ENCODE measurements at regions not wholly inside any gene's neighbourhood (a gene's known extent, or its start where the extent isn't known, plus 50 kb on each side); places are given as distances from the start of the nearest gene placed in this dataset.
"Not testable (repeated sequence)": the region's sequence is repeated elsewhere in the genome, so short reads cannot be mapped to it uniquely, and the experiment has no call there.

DNA sequence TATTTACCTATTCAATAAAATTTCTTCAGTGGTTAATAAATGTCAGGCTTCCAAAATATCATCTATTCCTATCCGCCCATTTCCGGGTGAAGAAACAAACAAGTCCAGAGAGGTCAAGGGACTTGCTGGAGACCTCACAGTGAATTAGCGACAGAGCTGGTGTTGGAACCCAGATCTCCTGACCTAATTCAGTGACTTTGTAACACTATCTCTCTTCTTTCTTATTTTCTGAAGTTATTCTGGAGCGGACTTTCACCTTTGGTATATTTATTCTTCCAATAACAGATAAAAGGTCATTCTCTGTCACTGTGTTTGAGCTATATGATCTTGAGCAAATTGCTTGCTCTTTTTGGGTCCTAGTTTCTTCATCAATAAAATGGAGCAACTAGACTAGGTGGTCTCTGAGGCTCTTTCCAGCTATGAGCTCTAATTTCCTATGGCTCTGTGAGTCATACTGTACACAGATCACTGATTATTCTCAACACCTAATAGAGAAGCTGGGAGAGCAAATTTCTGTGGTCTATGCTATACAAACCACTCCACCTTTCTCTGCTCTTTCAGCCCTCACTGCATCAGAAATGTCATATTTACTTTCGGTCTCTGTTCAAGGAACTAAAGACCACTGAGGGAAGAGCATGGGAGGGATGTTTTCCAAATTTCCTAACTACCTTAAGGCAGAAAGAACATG, 113.2 kb upstream of the IGSF1 start:
- Mint-ChIP-seq H3K9me3 (no peaks in the 10 kb centered on the region), H3K27me3 (ENCODE audit: insufficient read depth, low read depth) (no peaks in the 10 kb centered on the region), H3K36me3 (no peaks in the 10 kb centered on the region), H3K27ac (no peak overlapping the region), H3K4me3 (no peak overlapping the region), H3K4me1 (no peaks in the 10 kb centered on the region)
- Histone ChIP-seq H3K27me3 (no peaks in the 10 kb centered on the region), H3K79me2 (ENCODE audit: low read depth) (no peaks in the 10 kb centered on the region), H3K9ac (no peak overlapping the region), H3F3A (ENCODE audit: low read depth) (no peaks in the 10 kb centered on the region), H3K4me3 (no peak overlapping the region), H3K27ac (no peak overlapping the region), H3K4me1 (no peaks in the 10 kb centered on the region), H4K20me1 (ENCODE audit: low read depth) (no peaks in the 10 kb centered on the region), H3K36me3 (no peaks in the 10 kb centered on the region), H3K4me2 (no peak overlapping the region), H2AFZ (replicated peaks) (no peak overlapping the region), H3K9me3 (ENCODE audit: low read depth) (no peaks in the 10 kb centered on the region)
- no peak for TF ChIP-seq EZH2 (IDR thresholded peaks at IDR 0.05)
- TF ChIP-seq EZH2phosphoT487 (IDR thresholded peaks at IDR 0.05), result no peak
- TF ChIP-seq, protein P1, sequence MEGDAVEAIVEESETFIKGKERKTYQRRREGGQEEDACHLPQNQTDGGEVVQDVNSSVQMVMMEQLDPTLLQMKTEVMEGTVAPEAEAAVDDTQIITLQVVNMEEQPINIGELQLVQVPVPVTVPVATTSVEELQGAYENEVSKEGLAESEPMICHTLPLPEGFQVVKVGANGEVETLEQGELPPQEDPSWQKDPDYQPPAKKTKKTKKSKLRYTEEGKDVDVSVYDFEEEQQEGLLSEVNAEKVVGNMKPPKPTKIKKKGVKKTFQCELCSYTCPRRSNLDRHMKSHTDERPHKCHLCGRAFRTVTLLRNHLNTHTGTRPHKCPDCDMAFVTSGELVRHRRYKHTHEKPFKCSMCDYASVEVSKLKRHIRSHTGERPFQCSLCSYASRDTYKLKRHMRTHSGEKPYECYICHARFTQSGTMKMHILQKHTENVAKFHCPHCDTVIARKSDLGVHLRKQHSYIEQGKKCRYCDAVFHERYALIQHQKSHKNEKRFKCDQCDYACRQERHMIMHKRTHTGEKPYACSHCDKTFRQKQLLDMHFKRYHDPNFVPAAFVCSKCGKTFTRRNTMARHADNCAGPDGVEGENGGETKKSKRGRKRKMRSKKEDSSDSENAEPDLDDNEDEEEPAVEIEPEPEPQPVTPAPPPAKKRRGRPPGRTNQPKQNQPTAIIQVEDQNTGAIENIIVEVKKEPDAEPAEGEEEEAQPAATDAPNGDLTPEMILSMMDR (IDR thresholded peaks at IDR 0.05), result no peak
- no peak for DNase-seq (ENCODE audit: low spot score)

DNA sequence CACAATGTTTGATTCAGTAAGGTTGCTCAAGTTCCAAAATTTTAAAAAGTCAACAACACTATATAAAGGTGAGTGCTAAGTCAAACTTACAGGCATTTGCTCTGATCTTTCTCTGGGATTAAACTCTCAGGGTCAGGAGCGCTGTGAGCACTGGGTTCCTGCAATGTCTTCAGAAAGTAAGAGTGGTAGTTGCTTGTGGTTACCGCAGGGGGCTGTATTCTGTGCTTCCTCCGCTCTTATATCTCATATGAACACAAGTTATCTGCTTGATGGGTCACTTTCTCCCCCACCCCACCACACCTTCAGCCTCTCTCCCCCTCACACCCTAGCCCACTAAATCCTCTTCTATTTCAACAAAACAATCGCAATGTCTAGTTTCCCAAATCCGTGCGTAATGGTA, 116.4 kb upstream of the IGSF1 start:
- no peak overlapping the region for H3K9ac ChIP-seq
- H3K79me2 ChIP-seq (ENCODE audit: low read depth), result no peaks in the 10 kb centered on the region
- no peaks in the 10 kb centered on the region for H3K27me3 ChIP-seq
- Mint-ChIP-seq H3K4me3 (no peak overlapping the region), H3K27me3 (ENCODE audit: insufficient read depth, low read depth) (no peaks in the 10 kb centered on the region), H3K4me1 (no peaks in the 10 kb centered on the region), H3K36me3 (no peaks in the 10 kb centered on the region), H3K9me3 (no peaks in the 10 kb centered on the region), H3K27ac (no peak overlapping the region)
- no peak overlapping the region for H3K27ac ChIP-seq
- no peak overlapping the region for H3K4me3 ChIP-seq
- no peak overlapping the region for H3K4me2 ChIP-seq
- TF ChIP-seq, protein P1 (IDR thresholded peaks at IDR 0.05), result peak; percentile 22
- no peak for TF ChIP-seq EZH2 (IDR thresholded peaks at IDR 0.05)
- no peak for TF ChIP-seq EZH2phosphoT487 (IDR thresholded peaks at IDR 0.05)
- H4K20me1 ChIP-seq (ENCODE audit: low read depth), result no peaks in the 10 kb centered on the region
- H2AFZ ChIP-seq (replicated peaks), result no peak overlapping the region
- H3K9me3 ChIP-seq (ENCODE audit: low read depth), result no peaks in the 10 kb centered on the region
- peaks cover 6% of the 10 kb centered on the region for H3K4me1 ChIP-seq
- no peaks in the 10 kb centered on the region for H3K36me3 ChIP-seq
- H3F3A ChIP-seq (ENCODE audit: low read depth), result no peaks in the 10 kb centered on the region
- peak; percentile 17 for DNase-seq (ENCODE audit: low spot score)

DNA sequence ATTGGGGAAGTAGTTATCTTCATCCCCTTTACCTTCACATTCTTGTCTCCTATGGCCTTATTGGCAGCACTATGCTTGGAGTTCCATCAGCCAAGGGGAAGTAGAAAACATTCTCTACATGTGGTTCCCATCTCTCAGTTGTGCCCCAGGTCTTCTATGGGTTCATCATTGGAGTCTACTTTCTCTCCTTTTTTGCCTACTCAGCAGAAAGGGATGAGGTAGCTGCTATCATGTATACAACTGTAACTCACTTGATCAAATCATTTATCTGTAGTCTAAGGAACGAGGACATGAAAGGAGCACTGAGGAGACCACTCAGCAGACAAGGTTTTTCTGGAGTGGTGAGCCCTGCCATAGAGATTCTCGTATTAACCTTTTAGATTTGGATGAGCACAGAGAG, 119.0 kb upstream of the OR13H1 start:
- Mint-ChIP-seq H3K27ac (no peak overlapping the region), H3K27me3 (ENCODE audit: insufficient read depth, low read depth) (no peaks in the 10 kb centered on the region), H3K4me1 (no peaks in the 10 kb centered on the region), H3K36me3 (no peaks in the 10 kb centered on the region), H3K4me3 (no peak overlapping the region), H3K9me3 (no peaks in the 10 kb centered on the region)
- Histone ChIP-seq H3K9me3 (ENCODE audit: low read depth) (peaks cover 7% of the 10 kb centered on the region), H3K4me3 (no peak overlapping the region), H3K4me1 (no peaks in the 10 kb centered on the region), H4K20me1 (ENCODE audit: low read depth) (no peaks in the 10 kb centered on the region), H3K9ac (no peak overlapping the region), H3K36me3 (no peaks in the 10 kb centered on the region), H3F3A (ENCODE audit: low read depth) (no peaks in the 10 kb centered on the region), H2AFZ (replicated peaks) (no peak overlapping the region), H3K27ac (no peak overlapping the region), H3K27me3 (no peaks in the 10 kb centered on the region), H3K4me2 (no peak overlapping the region), H3K79me2 (ENCODE audit: low read depth) (no peaks in the 10 kb centered on the region)
- DNase-seq (ENCODE audit: low spot score), result no peak
- TF ChIP-seq EZH2phosphoT487 (IDR thresholded peaks at IDR 0.05), result no peak
- TF ChIP-seq, protein P1 (IDR thresholded peaks at IDR 0.05), result no peak
- no peak for TF ChIP-seq EZH2 (IDR thresholded peaks at IDR 0.05)

DNA sequence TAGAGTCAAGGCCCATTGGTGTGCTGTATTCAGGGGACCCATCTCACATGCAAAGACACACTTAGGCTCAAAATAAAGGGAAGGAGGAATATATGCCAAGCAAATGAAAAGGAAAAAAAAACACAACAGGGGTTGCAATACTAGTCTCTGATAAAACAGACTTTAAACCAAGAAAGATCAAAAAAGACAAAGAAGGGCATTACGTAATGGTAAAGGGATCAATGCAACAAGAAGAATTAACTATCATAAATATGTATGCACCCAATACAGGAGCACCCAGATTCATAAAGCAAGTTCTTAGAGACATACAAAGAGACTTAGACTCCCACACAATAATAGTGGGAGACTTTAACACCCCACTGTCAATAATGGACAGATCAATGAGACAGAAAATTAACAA, 113.4 kb upstream of the OR13H1 start:
- peaks cover 12% of the 10 kb centered on the region for H3K9me3 Mint-ChIP-seq
- not testable (repeated sequence) for H3K27me3 Mint-ChIP-seq (ENCODE audit: insufficient read depth, low read depth); H3K36me3 Mint-ChIP-seq

More for the DNA sequence above, 113.4 kb upstream of the OR13H1 start:
- not testable (repeated sequence) for H3K4me2 ChIP-seq; H4K20me1 ChIP-seq (ENCODE audit: low read depth); DNase-seq (ENCODE audit: low spot score); H3K27ac Mint-ChIP-seq; H3K4me1 ChIP-seq; H3K4me1 Mint-ChIP-seq; H3K4me3 ChIP-seq; H3K36me3 ChIP-seq; H3K4me3 Mint-ChIP-seq; H3K9ac ChIP-seq; H3K27me3 ChIP-seq; H2AFZ ChIP-seq (replicated peaks); H3K9me3 ChIP-seq (ENCODE audit: low read depth); H3K27ac ChIP-seq; H3F3A ChIP-seq (ENCODE audit: low read depth); H3K79me2 ChIP-seq (ENCODE audit: low read depth)

Data from neural progenitor cell (in vitro differentiated cells).